IMR-90 (cell line): ENCODE measurements at regions not wholly inside any gene's neighbourhood (a gene's known extent, or its start where the extent isn't known, plus 50 kb on each side); places are given as distances from the start of the nearest gene placed in this dataset.

ENCODE experiments used
- ATAC-seq: fragments of 200-7000 bp; cut with Tn5 transposase; 2 replicates; pipeline ENCODE4 v1.9.1; 2020; ENCODE audit warnings: low read depth, mild to moderate bottlenecking, moderate library complexity
- BruUV-seq: library from RNA; stranded (reverse); fragments of 400-500 nt; replicated peaks from 2 replicates; lab custom pipeline; 2021; lab: Mats Ljungman, UMichigan
- CTCF ChIA-PET: fragments of 300-600 bp; formaldehyde crosslinking; extraction: SDS; loops from one replicate; lab custom pipeline; 2021; ENCODE audit warnings: antibody characterized with exemption; lab: Yijun Ruan, JAX
- POLR2A ChIA-PET: fragments of 300-600 bp; sonication (Branson Sonifier 250); formaldehyde crosslinking; loops from one replicate; lab custom pipeline; 2022; ENCODE audit warnings: antibody characterized with exemption; ENCODE audit not compliant: unreplicated experiment; lab: Charles Lee
- DNase-seq: peaks from one replicate; pipeline ENCODE4 v3.0.0; 2013
- H2AFZ ChIP-seq: replicated peaks from 2 replicates; pipeline ENCODE3; 2013; ENCODE audit warnings: low read length, mild to moderate bottlenecking; ENCODE audit not compliant: poor library complexity
- H2AK5ac ChIP-seq: 2 replicates; pipeline ENCODE4 v1.6.1; 2013; ENCODE audit warnings: low read depth, low read length, inconsistent platforms
- H2AK9ac ChIP-seq: replicated peaks from 2 replicates; pipeline ENCODE3; 2013; ENCODE audit warnings: mild to moderate bottlenecking, low read depth, low read length, moderate library complexity; ENCODE audit not compliant: poor library complexity
- H2BK120ac ChIP-seq: 2 replicates; pipeline ENCODE4 v1.6.1; 2013; ENCODE audit warnings: low read depth, low read length, inconsistent platforms
- H2BK15ac ChIP-seq: 3 replicates; pipeline ENCODE4 v1.6.1; 2013; ENCODE audit warnings: low read depth, low read length, inconsistent platforms
- H2BK20ac ChIP-seq: 2 replicates; pipeline ENCODE4 v1.6.1; 2013; ENCODE audit warnings: low read depth, mild to moderate bottlenecking, inconsistent platforms, low read length, moderate library complexity
- H2BK5ac ChIP-seq: 2 replicates; pipeline ENCODE4 v1.6.1; 2013; ENCODE audit warnings: mild to moderate bottlenecking, low read depth, low read length, inconsistent platforms; ENCODE audit not compliant: poor library complexity, severe bottlenecking
- H3K14ac ChIP-seq: replicated peaks from 2 replicates; pipeline ENCODE4 v1.6.1; 2013; ENCODE audit warnings: low read depth, low read length, inconsistent platforms
- H3K18ac ChIP-seq: 2 replicates; pipeline ENCODE4 v1.6.1; 2013; ENCODE audit warnings: low read depth, low read length, control low read depth
- H3K23ac ChIP-seq: 2 replicates; pipeline ENCODE4 v1.6.1; 2013; ENCODE audit warnings: low read depth, low read length, inconsistent platforms
- H3K27ac ChIP-seq: 2 replicates; pipeline ENCODE4 v1.5.1; 2013; ENCODE audit warnings: mild to moderate bottlenecking, control low read depth, low read length; ENCODE audit not compliant: insufficient read depth
- H3K27me3 ChIP-seq: 2 replicates; pipeline ENCODE4 v1.6.1; 2013; ENCODE audit warnings: low read length; ENCODE audit not compliant: control insufficient read depth, insufficient read depth
- H3K36me3 ChIP-seq: 2 replicates; pipeline ENCODE4 v1.6.1; 2013; ENCODE audit warnings: low read length, mixed read lengths; ENCODE audit not compliant: control insufficient read depth, insufficient read depth
- H3K4ac ChIP-seq: 2 replicates; pipeline ENCODE4 v1.6.1; 2013; ENCODE audit warnings: low read depth, low read length, inconsistent platforms
- H3K4me1 ChIP-seq: 2 replicates; pipeline ENCODE4 v1.6.1; 2013; ENCODE audit warnings: low read length, mixed read lengths; ENCODE audit not compliant: control insufficient read depth, insufficient read depth
- H3K4me2 ChIP-seq: 2 replicates; pipeline ENCODE4 v1.6.1; 2013; ENCODE audit warnings: low read depth, mild to moderate bottlenecking, control low read depth, low read length, moderate library complexity
- H3K4me3 ChIP-seq: 2 replicates; pipeline ENCODE4 v1.5.1; 2013; ENCODE audit warnings: low read depth, mild to moderate bottlenecking, control low read depth, low read length, moderate library complexity; ENCODE audit not compliant: insufficient read depth
- H3K56ac ChIP-seq: 2 replicates; pipeline ENCODE4 v1.6.1; 2013; ENCODE audit warnings: low read length, inconsistent platforms; ENCODE audit not compliant: insufficient read depth; ENCODE audit errors: extremely low read depth
- H3K79me1 ChIP-seq, 2 experiments: 2 replicates each; pipeline ENCODE4 v1.6.1; 2013; ENCODE audit warnings: low read length in 2 of 2, inconsistent platforms in 1 of 2, low read depth in 1 of 2
- H3K9ac ChIP-seq: 2 replicates; pipeline ENCODE4 v1.6.1; 2013; ENCODE audit warnings: low read depth, low read length, control low read depth
- H3K9me1 ChIP-seq: 2 replicates; pipeline ENCODE4 v1.6.1; 2013; ENCODE audit warnings: low read length, inconsistent platforms; ENCODE audit not compliant: insufficient read depth
- H3K9me3 ChIP-seq: 2 replicates; pipeline ENCODE4 v1.6.1; 2013; ENCODE audit warnings: low read length; ENCODE audit not compliant: control insufficient read depth, insufficient read depth
- H4K20me1 ChIP-seq: 2 replicates; pipeline ENCODE4 v1.6.1; 2013; ENCODE audit warnings: low read length, inconsistent platforms; ENCODE audit not compliant: insufficient read depth
- H4K5ac ChIP-seq: 2 replicates; pipeline ENCODE4 v1.6.1; 2013; ENCODE audit warnings: mild to moderate bottlenecking, low read depth, low read length, control low read depth
- H4K8ac ChIP-seq, 2 experiments: 2 replicates each; pipeline ENCODE4 v1.6.1; 2013; ENCODE audit warnings: low read depth in 2 of 2, low read length in 2 of 2, control low read depth in 1 of 2, inconsistent platforms in 1 of 2
- H4K91ac ChIP-seq: 2 replicates; pipeline ENCODE4 v1.6.1; 2013; ENCODE audit warnings: low read depth, low read length, inconsistent platforms; ENCODE audit not compliant: insufficient read depth
- BHLHE40 ChIP-seq: fragments of 150-350 bp; IDR thresholded peaks from 2 replicates; pipeline ENCODE4 v1.6.1; 2016; ENCODE audit warnings: mild to moderate bottlenecking, low read depth, low read length
- ELK1 ChIP-seq: fragments of 150-350 bp; IDR thresholded peaks from 2 replicates; pipeline ENCODE4 v1.6.1; 2016; ENCODE audit warnings: low read depth, mild to moderate bottlenecking, low read length, moderate library complexity, borderline replicate concordance
- FOS ChIP-seq: fragments of 150-350 bp; IDR thresholded peaks from 2 replicates; pipeline ENCODE4 v1.6.1; 2016; ENCODE audit warnings: low read depth, low read length
- MAFK ChIP-seq: IDR thresholded peaks from 2 replicates; pipeline ENCODE4 v1.6.1; 2012; ENCODE audit warnings: low read depth, low read length, improper control_type of control experiment
- MXI1 ChIP-seq: IDR thresholded peaks from 2 replicates; pipeline ENCODE4 v1.6.1; 2012; ENCODE audit warnings: low read depth, mild to moderate bottlenecking, low read length, moderate library complexity, borderline replicate concordance
- NFE2L2 ChIP-seq: fragments of 150-350 bp; IDR thresholded peaks from 2 replicates; pipeline ENCODE4 v1.6.1; 2016; ENCODE audit warnings: low read depth, mild to moderate bottlenecking, low read length
- RAD21 ChIP-seq: IDR thresholded peaks from 2 replicates; pipeline ENCODE4 v1.6.1; 2012; ENCODE audit warnings: low read length, improper control_type of control experiment
- RCOR1 ChIP-seq: IDR thresholded peaks from 2 replicates; pipeline ENCODE4 v1.6.1; 2012; ENCODE audit warnings: mild to moderate bottlenecking, low read length, improper control_type of control experiment; ENCODE audit not compliant: insufficient replicate concordance
- WGBS, 2 experiments: methylation state at CpG; one replicate each; pipeline versions ENCODE4 v1.1.5 to v1.1.7; 2013; ENCODE audit warnings: missing lambda C conversion rate in 2 of 2; ENCODE audit not compliant: insufficient read length in 1 of 2; ENCODE audit errors: extremely low coverage in 2 of 2; 5-methylcytosine and 5-hydroxymethylcytosine counted together
- dilution Hi-C: fragments of 300-500 bp; cut with HindIII; formaldehyde crosslinking; loops from one replicate; pipeline ENCODE4 v1.14.3; 2018; ENCODE audit warnings: low sequenced_read_pairs; ENCODE audit not compliant: unreplicated experiment
- in situ Hi-C: fragments of 300-500 bp; cut with MboI; formaldehyde crosslinking; loops from 3 replicates; pipeline ENCODE4 v1.14.3; 2019; ENCODE audit warnings: low sequenced_read_pairs, inconsistent platforms, mixed read lengths
- intact Hi-C: fragments of 100-400 bp; cut with micrococcal nuclease; formaldehyde crosslinking; loops from 2 replicates; pipeline ENCODE4 v1.10.0; 2022

GRCh38 chr1:192914696-192915095 is 105.9 kb downstream of the RGS2 start:
- no peak overlapping the region for H2AK5ac ChIP-seq
- no peak overlapping the region for H2BK120ac ChIP-seq
- H4K5ac ChIP-seq, result no peak overlapping the region
- H2BK5ac ChIP-seq, result no peak overlapping the region
- H3K4ac ChIP-seq, result no peak overlapping the region
- H3K18ac ChIP-seq, result no peak overlapping the region
- no peaks in the 10 kb centered on the region for H4K20me1 ChIP-seq
- no CpG with 5 or more reads among the region's 2 CpGs for WGBS, 2 experiments
- intact Hi-C loops (no loop called here), in situ Hi-C loops (no loop called here), dilution Hi-C loops (no loop called here)
- ChIA-PET CTCF (interaction anchor here (1.7 kb wide), 1 partner anchor 23 kb away, joined by 5 read pairs; no protein-coding TSS in a partner anchor), POLR2A (no interaction called here)
- TF ChIP-seq NFE2L2 (no peak), MAFK (no peak), RAD21 (no peak), MXI1 (no peak), ELK1 (no peak), RCOR1 (no peak), BHLHE40 (no peak), FOS (no peak)
- no peaks in the 10 kb centered on the region for H3K36me3 ChIP-seq
- H4K8ac ChIP-seq, result no peak overlapping the region
- no peak overlapping the region for H4K91ac ChIP-seq
- H3K27ac ChIP-seq, result no peak overlapping the region
- no peak overlapping the region for H3K23ac ChIP-seq
- H2BK15ac ChIP-seq, result no peak overlapping the region
- H3K14ac ChIP-seq, result no peak overlapping the region
- DNase-seq, result no peak
- no peak overlapping the region for H3K4me3 ChIP-seq
- H3K56ac ChIP-seq, result no peak overlapping the region
- no peaks in the 10 kb centered on the region for H3K79me1 ChIP-seq
- H2BK20ac ChIP-seq, result no peak overlapping the region
- H3K4me2 ChIP-seq, result no peak overlapping the region
- H3K9me1 ChIP-seq, result no peaks in the 10 kb centered on the region
- no peak overlapping the region for H3K9ac ChIP-seq
- no peaks in the 10 kb centered on the region for H3K9me3 ChIP-seq
- no peak for ATAC-seq
- H3K27me3 ChIP-seq, result no peaks in the 10 kb centered on the region; the same call in none of the 2 replicates
- no peaks in the 10 kb centered on the region for H3K4me1 ChIP-seq
- no TSS peak for BruUV-seq
- no peak overlapping the region for H2AFZ ChIP-seq
- no peak overlapping the region for H2AK9ac ChIP-seq
